Memory B cell (primary cell): ENCODE measurements at regions not wholly inside any gene's neighbourhood (a gene's known extent, or its start where the extent isn't known, plus 50 kb on each side); places are given as distances from the start of the nearest gene placed in this dataset.
A peak's percentile ranks its signal among the peaks of the same experiment; 100 is the strongest.
"Not testable (repeated sequence)": the region's sequence is repeated elsewhere in the genome, so short reads cannot be mapped to it uniquely, and the experiment has no call there.

ENCODE experiments used
- ATAC-seq: fragments of 150-1000 bp; cut with Tn5 transposase; 2 replicates; pipeline ENCODE4 v1.10.0; 2021; ENCODE audit warnings: low read depth, mild to moderate bottlenecking, moderate library complexity
- DNase-seq, 2 donors: peaks; one replicate each; pipeline ENCODE4 v3.0.0; 2022; ENCODE audit warnings: low spot score in 2 of 2
- H3K27ac Mint-ChIP-seq: one replicate; pipeline ENCODE4 v1.8.0; 2022; ENCODE audit warnings: mild to moderate bottlenecking, moderate library complexity, mixed read lengths
- H3K27me3 Mint-ChIP-seq: one replicate; pipeline ENCODE4 v1.8.0; 2022; ENCODE audit warnings: mixed read lengths
- H3K36me3 Mint-ChIP-seq: one replicate; pipeline ENCODE4 v1.8.0; 2022; ENCODE audit warnings: mild to moderate bottlenecking, mixed read lengths
- H3K4me1 Mint-ChIP-seq: one replicate; pipeline ENCODE4 v1.8.0; 2022; ENCODE audit warnings: mixed read lengths
- H3K4me3 Mint-ChIP-seq: one replicate; pipeline ENCODE4 v1.8.0; 2022; ENCODE audit warnings: mild to moderate bottlenecking, moderate library complexity, mixed read lengths
- H3K9me3 Mint-ChIP-seq: one replicate; pipeline ENCODE4 v1.8.0; 2022; ENCODE audit warnings: mixed read lengths

DNA sequence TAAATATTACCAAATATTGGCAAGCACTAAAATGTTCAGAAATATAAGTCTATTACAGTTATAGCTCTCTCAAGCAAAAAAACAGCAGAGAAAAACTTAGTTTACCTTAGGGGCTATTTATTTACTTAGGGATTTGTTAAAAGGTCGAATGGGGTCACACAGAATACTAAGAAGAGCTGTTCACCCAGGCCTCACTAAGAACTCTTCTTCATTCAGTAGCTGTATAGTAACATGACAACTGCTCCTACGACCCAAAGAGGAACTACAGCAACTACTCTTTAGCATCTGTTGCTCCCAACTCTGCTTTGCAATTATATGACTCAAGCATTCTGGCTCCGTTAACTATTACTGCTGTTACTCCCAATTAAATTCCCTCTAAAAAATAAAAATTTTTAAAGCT, 150.8 kb upstream of the C1QTNF3 start:
- H3K27ac Mint-ChIP-seq = not testable (repeated sequence)

DNA sequence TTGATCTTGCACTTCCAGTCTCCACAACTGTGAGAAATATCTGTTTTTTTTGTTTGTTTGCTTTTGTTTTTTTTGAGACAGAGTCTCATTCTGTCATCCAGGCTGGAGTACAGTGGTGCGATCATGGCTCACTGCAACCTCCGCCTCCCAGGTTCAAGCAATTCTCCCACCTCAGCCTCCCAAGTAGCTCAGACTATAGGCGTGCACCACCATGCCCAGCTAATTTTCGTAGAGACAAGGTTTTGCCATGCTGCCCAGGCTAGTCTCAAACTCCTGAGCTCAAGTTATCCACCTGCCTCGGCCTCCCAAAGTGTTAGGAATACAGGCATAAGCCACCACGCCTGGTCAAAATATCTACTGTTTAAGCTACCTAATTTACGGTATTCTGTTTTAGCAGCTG, 153.1 kb upstream of the C1QTNF3 start:
- not testable (repeated sequence) for DNase-seq, H3K27me3 Mint-ChIP-seq, H3K27ac Mint-ChIP-seq, ATAC-seq, H3K9me3 Mint-ChIP-seq, H3K4me3 Mint-ChIP-seq, H3K4me1 Mint-ChIP-seq
- H3K36me3 Mint-ChIP-seq = peaks cover 21% of the 10 kb centered on the region

More for the DNA sequence above, 150.8 kb upstream of the C1QTNF3 start:
- H3K4me3 Mint-ChIP-seq, H3K4me1 Mint-ChIP-seq, H3K9me3 Mint-ChIP-seq, DNase-seq, ATAC-seq, H3K27me3 Mint-ChIP-seq: not testable (repeated sequence)
- H3K36me3 Mint-ChIP-seq = peaks cover 27% of the 10 kb centered on the region

DNA sequence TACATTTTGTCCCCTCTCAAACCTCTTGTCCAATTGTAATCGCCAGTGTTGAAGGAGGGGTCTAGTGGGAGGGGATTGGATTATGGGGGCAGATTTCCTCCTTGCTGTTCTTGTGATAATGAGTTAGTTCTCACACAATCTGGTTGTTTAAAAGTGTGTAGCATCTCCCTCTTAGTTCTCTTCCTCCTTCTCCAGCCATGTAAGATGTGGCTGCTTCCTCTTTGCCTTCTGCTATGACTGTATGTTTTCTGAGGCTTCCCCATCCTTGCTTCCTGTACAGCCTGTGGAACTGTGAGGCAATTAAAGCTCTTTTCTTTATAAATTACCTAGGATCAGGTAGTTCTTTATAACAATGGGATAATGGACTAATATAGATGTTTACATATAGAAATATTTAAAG, 162.3 kb upstream of the C1QTNF3 start:
- H3K4me1 Mint-ChIP-seq, H3K27me3 Mint-ChIP-seq, H3K9me3 Mint-ChIP-seq, ATAC-seq, H3K36me3 Mint-ChIP-seq, H3K4me3 Mint-ChIP-seq, DNase-seq: not testable (repeated sequence)
- H3K27ac Mint-ChIP-seq = peak overlapping the region; percentile 59

DNA sequence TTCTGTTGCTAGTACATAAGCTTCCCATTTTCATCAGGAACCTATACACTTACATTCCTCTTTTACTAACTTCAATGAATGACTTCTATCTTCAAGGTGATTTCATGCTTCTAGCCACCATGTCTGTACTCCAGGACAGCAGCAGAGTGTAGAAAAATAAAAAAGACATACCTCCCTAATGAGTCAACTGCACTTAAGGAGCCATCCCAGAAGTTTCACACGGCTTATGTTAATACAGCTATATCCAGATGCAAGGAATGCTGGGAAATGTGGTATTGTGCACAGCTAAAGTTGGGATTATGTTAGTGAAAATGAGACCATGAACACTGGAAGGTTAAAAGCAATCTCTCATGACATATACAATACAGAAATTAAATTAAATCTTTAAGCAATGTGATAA, 174.4 kb upstream of the C1QTNF3 start:
- H3K4me3 Mint-ChIP-seq, DNase-seq, ATAC-seq, H3K4me1 Mint-ChIP-seq, H3K27ac Mint-ChIP-seq, H3K36me3 Mint-ChIP-seq, H3K9me3 Mint-ChIP-seq, H3K27me3 Mint-ChIP-seq: not testable (repeated sequence)

DNA sequence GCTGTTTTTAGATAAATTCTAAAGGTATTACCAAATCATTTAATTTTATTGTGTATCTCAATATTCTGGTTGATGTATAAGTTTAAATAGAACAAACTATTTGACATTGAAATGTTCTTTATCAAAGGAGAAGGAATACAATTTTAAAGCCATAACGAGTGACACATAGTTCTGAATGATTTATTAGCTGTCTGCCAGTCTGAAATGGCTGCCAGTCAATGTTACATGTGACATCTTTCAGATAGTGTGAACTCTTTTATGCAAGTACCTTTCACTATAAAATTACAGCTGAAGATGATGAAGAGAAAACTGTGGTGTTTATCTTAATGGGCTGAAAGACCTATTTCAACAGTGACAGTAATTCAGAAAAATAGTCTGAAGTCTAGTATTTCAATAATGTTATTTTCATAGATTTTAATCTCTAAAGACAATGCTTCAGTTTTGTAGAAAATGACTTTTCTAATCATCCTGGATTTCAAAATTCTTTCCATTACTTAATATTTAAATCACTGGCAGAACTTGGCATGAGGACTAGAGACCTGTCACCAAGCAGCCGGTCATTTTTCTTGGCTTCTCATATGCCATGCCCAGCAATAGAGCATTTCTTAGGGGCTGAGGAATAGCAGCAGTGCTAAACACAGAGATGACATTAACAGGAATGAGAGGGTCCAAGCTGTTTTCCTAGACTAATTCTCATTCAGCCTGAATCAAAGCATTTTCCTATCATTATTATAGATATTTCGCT, 178.5 kb upstream of the C1QTNF3 start:
- H3K4me3 Mint-ChIP-seq, H3K9me3 Mint-ChIP-seq, H3K27ac Mint-ChIP-seq, H3K36me3 Mint-ChIP-seq, H3K4me1 Mint-ChIP-seq, H3K27me3 Mint-ChIP-seq, ATAC-seq, DNase-seq: not testable (repeated sequence)

DNA sequence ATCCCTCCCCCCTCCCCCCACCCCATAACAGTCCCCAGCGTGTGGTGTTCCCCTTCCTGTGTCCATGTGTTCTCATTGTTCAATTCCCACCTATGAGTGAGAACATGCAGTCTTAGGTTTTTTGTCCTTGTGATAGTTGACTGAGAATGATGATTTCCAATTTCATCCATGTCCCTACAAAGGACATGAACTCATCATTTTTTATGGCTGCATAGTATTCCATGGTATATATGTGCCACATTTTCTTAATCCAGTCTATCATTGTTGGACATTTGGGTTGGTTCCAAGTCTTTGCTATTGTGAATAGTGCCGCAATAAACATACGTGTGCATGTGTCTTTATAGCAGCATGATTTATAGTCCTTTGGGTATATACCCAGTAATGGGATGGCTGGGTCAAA, 180.1 kb upstream of the C1QTNF3 start:
- not testable (repeated sequence) for H3K9me3 Mint-ChIP-seq, ATAC-seq, H3K27me3 Mint-ChIP-seq, DNase-seq, H3K27ac Mint-ChIP-seq, H3K4me1 Mint-ChIP-seq, H3K4me3 Mint-ChIP-seq, H3K36me3 Mint-ChIP-seq

DNA sequence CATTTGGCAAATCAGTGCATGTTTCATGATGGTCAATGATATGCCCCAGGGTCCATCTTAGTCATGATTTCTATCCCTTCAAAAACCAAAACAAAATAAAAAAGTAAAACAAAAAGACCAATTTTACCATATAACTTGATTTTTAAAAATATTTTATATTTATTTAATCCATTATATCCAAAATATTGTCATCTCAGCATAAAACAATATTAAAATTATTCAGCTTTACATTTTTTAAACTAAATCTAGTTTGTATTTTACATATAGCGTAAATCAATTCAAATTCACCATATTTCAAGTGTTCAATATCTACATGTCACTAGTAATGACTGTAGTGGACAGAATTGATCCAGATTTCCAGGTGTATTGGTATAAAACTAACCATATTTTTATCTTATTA, 187.4 kb upstream of the C1QTNF3 start:
- not testable (repeated sequence) for H3K36me3 Mint-ChIP-seq, H3K27me3 Mint-ChIP-seq, H3K4me1 Mint-ChIP-seq, H3K9me3 Mint-ChIP-seq, DNase-seq, H3K27ac Mint-ChIP-seq, ATAC-seq, H3K4me3 Mint-ChIP-seq

DNA sequence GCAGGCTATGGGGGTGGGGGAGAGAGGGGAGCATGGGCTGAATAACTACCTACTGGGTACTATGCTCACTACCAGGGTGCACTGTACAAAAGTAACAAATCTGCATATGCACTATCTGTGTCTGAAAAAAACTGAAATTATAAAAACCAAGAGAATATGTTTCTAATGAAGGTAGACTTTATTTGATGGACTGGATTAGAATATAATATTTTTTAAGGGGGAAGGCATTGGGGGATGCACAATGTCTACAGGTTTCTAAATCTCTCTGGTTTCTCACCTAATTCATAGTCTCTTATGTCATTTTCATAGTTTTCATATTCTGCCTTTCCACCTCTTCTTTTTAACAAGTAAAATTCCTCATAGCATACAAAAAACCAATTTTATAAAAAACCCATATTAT, 200.8 kb upstream of the C1QTNF3 start:
- H3K9me3 Mint-ChIP-seq, H3K36me3 Mint-ChIP-seq, DNase-seq, H3K4me3 Mint-ChIP-seq, H3K4me1 Mint-ChIP-seq, H3K27me3 Mint-ChIP-seq, ATAC-seq: not testable (repeated sequence)
- peak overlapping the region; percentile 28 for H3K27ac Mint-ChIP-seq

DNA sequence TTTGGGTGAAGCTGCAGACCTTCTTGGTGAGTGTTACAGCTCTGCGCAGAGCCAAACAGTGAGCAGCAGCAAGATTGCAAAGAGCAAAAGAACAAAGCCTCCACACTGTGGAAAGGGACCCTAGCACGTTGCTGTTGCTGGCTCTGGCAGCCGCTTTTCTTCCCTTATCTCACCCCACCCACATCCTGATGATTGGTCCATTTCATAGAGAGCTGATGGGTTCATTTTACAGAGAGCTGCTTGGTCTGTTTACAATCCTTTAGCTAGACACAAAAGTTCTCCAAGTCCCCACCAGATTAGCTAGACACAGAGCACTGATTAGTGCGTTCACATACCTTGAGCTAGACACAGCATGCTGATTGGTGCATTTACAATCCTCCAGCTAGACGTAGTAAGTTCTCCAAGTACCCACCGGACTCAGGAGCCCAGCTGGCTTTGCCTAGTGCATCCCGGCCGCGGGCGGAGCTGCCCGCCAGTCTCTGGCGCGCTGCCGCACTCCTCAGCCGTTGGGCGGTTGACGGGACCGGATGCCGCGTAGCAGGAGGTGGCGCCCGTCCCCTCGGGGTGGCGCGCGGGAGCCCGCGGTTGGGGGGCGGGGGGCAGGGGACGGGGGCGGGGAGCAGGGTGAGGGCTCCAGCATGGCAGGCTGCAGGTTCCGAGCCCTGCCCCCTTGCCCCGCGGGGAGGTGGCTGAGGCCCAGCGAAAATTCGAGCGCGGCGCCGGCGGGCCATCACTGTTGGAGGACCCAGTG, 201.4 kb upstream of the C1QTNF3 start:
- not testable (repeated sequence) for H3K27me3 Mint-ChIP-seq, H3K9me3 Mint-ChIP-seq, H3K36me3 Mint-ChIP-seq, H3K4me1 Mint-ChIP-seq
- Mint-ChIP-seq H3K4me3 (peak overlapping the region; percentile 84), H3K27ac (peak overlapping the region; percentile 28)
- ATAC-seq (peak; percentile 89), DNase-seq (peak; percentile 69 to 75)

DNA sequence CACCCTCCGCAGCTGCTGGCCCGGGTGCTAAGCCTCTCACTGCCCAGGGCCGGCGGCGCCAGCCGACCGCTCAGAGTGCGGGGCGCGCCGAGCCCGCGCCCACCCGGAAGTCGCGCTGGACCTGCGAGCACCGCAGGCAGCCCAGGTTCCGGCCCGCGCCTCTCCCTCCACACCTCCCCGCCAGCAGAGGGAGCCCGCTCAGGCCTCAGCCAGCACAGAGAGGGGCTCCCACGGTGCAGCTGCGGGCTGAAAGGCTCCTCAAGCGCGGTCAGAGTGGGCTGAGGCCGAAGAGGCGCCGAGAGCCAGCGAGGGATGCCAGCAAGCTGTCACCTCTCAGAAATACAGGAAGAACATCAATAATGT, 202.0 kb upstream of the C1QTNF3 start:
- H3K27ac Mint-ChIP-seq, H3K36me3 Mint-ChIP-seq, H3K9me3 Mint-ChIP-seq, H3K27me3 Mint-ChIP-seq, DNase-seq, H3K4me1 Mint-ChIP-seq: not testable (repeated sequence)
- peak overlapping the region; percentile 55 for H3K4me3 Mint-ChIP-seq
- peak; percentile 85 for ATAC-seq

DNA sequence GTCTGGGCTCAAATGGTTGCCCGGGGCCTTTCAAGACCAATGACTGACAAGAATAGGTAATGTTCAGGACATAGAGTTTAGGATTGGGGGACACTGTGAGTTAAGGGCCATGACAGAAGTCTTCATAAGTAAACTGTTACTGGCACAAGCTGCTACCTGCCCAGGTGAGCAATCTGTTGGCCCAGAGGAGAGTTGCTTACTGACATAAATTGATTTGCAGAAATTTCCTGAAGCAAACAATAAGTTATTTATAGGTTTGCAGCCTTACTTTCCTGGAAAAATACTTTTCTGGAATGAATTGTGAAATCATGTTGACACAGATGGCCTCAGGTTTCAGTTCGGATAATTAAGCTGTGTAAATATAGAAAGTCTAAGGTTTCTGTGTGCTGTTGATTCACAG, 202.8 kb upstream of the C1QTNF3 start:
- peak overlapping the region; percentile 51 for H3K4me3 Mint-ChIP-seq
- H3K9me3 Mint-ChIP-seq, H3K36me3 Mint-ChIP-seq, ATAC-seq, H3K4me1 Mint-ChIP-seq, H3K27me3 Mint-ChIP-seq: not testable (repeated sequence)
- H3K27ac Mint-ChIP-seq = peak overlapping the region; percentile 69
- peak in 1 of 2 donors; percentile 10 for DNase-seq

DNA sequence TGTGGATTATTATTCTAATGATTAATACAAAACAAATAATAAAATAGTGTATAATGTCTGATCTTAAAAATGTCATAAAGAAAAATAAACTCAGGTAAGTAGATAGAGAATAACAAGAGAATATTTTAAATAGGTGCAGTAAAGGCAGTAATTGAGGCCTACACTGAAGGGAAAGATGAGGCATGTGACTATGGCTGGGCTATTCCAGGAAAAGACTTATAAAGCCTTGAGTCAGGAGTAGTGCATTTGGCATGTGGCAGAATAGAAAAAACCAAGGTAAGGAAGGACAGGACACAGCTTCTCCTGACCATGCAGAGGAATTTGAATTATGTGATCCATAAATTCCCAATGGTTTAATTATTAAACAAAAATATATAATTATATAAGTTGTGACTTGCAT, 215.6 kb upstream of the C1QTNF3 start:
- H3K27ac Mint-ChIP-seq, H3K9me3 Mint-ChIP-seq, H3K27me3 Mint-ChIP-seq, ATAC-seq, H3K36me3 Mint-ChIP-seq, H3K4me1 Mint-ChIP-seq, DNase-seq, H3K4me3 Mint-ChIP-seq: not testable (repeated sequence)

DNA sequence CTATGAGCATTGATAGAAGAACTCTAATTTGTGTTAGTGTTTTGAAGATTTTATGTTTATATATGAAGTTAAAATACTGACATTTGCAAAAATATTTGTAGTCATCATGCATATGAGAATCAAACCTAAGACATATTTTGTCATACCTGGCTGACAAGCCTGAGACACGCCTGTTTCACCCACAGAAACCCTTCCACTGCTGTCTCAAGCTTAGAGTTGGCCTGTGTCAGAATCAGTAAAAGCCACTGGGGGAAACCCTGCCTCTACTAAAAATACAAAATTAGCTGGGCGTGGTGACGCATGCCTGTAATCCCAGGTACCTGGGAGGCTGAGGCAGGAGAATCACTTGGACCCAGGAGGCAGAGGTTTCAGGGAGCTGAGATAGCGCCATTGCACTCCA, 218.0 kb upstream of the C1QTNF3 start:
- not testable (repeated sequence) for H3K27ac Mint-ChIP-seq, H3K36me3 Mint-ChIP-seq, H3K27me3 Mint-ChIP-seq, ATAC-seq, DNase-seq, H3K4me1 Mint-ChIP-seq, H3K4me3 Mint-ChIP-seq, H3K9me3 Mint-ChIP-seq

DNA sequence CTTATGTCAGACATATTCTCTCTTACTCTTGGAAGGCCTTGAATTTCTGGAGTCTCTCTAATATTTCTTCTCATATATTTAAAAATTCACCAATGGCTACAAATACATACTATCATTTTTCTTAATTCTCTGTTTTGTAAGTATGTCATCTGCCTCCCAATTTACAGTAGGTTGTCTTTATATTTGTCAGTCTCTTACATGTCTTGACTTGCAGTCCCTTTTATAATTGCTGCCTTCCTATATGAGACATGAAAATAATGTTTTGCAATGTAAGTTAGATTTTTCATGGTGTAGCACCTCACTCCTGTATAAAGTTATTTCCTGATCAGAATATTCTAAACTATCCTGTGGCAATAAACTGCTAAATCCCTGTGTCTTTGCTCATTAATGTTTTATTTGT, 223.1 kb upstream of the C1QTNF3 start:
- not testable (repeated sequence) for H3K4me1 Mint-ChIP-seq, H3K9me3 Mint-ChIP-seq, H3K27ac Mint-ChIP-seq, H3K4me3 Mint-ChIP-seq, ATAC-seq, H3K27me3 Mint-ChIP-seq, DNase-seq, H3K36me3 Mint-ChIP-seq

DNA sequence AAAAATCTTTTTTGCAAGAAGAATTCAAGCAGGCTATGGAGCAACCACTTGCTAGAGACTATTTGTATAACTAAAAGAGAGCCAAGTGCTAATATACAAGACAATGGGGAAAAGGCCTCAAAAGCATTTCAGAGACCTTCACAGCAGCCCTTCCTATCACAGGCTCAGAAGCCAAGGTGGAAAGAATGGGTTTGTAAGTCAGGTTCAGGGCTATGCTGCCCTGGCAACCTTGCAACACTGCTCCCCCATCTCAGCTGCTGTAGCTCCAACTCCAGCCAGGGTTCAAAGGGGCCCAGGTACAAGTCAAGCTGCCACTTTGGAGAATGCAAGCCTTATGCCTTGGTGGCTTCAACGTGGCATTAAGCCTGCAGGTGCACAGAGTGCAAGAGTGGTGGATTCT, 253.7 kb upstream of the C1QTNF3 start:
- H3K4me1 Mint-ChIP-seq, H3K27ac Mint-ChIP-seq, ATAC-seq, DNase-seq, H3K36me3 Mint-ChIP-seq, H3K27me3 Mint-ChIP-seq, H3K9me3 Mint-ChIP-seq, H3K4me3 Mint-ChIP-seq: not testable (repeated sequence)
